KOPT-K1 (cell line): ENCODE measurements at regions not wholly inside any gene's neighbourhood (a gene's known extent, or its start where the extent isn't known, plus 50 kb on each side); places are given as distances from the start of the nearest gene placed in this dataset.
"Not testable (repeated sequence)": the region's sequence is repeated elsewhere in the genome, so short reads cannot be mapped to it uniquely, and the experiment has no call there.

Experiments used
- H3K27ac ChIP-seq: fragments of 200-600 bp; sonication (generic); 2 replicates; pipeline ENCODE4 v1.5.1; 2016; ENCODE audit warnings: antibody characterized with exemption, mild to moderate bottlenecking, low read depth, low read length; ENCODE audit not compliant: poor library complexity, severe bottlenecking
- H3K36me3 ChIP-seq: fragments of 200-600 bp; sonication (generic); 2 replicates; pipeline ENCODE4 v1.5.1; 2017; ENCODE audit warnings: antibody characterized with exemption, mild to moderate bottlenecking, low read length, moderate library complexity; ENCODE audit not compliant: insufficient read depth
- H3K9me3 ChIP-seq: fragments of 200-600 bp; sonication (generic); 2 replicates; pipeline ENCODE4 v1.5.1; 2017; ENCODE audit warnings: antibody characterized with exemption, low read length, mild to moderate bottlenecking; ENCODE audit not compliant: insufficient read depth, poor library complexity, severe bottlenecking

DNA sequence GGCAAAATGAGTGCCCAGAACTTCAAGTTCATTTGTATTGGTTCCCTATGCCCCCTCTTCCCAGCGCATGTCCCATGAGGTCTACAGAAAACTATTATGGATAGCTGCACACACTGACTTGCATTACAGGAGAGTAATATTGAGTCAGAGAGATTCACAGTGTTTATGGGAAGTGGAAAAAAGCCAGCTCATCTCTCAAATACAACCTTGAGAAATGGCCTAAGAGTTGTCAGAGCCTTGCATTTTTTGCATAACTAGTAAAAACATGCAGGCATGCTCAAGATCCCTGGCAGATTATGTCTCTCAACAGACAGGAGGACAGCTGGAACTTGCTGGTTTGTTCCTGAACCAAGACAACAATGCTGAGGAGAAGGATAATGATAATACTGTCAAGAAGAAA lies 1292.8 kb downstream of the DSC3 start:
- Histone ChIP-seq H3K9me3 (no peaks in the 10 kb centered on the region), H3K36me3 (no peaks in the 10 kb centered on the region), H3K27ac (no peak overlapping the region)

DNA sequence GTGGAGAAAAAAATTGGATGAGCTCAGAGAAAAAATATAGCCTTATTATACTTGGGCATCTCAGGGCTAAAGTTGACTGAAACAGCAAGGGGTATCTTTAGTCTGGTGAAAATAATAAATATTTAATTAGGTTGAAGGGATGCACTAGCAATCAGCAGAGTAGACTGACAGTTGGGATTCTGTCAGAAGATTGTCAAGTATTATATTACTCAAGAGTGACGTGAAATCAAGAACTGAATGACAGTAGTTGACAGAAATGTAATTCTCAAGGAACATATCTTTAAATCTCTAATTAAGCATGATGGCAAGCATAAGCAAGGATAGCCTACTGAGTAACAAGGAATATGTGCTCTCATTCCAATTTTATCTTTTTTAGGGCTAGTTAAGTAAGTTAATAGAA lies 1301.1 kb downstream of the DSC3 start:
- Histone ChIP-seq H3K36me3 (no peaks in the 10 kb centered on the region), H3K27ac (no peak overlapping the region), H3K9me3 (no peaks in the 10 kb centered on the region)

DNA sequence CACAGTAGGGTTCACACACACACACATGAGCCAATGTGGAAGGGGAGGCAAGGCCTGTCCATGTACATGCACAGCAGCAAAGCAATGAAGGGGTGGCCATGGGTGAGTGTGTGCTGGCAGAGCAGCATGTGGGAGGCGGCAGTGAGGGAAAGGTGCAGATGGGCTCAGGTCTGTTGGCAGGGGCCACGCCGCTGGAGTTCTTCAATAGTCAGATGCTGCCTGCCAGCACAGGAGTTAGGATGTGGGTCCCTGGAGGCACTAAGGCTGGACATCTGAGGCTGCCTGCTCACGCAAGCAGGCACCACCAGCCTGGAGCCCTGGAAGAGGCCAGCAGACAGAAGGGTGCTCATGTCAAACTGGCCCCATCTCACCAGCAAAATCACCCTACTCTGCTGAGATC lies 1304.9 kb downstream of the DSC3 start:
- Histone ChIP-seq H3K9me3 (no peaks in the 10 kb centered on the region), H3K27ac (no peak overlapping the region), H3K36me3 (no peaks in the 10 kb centered on the region)

DNA sequence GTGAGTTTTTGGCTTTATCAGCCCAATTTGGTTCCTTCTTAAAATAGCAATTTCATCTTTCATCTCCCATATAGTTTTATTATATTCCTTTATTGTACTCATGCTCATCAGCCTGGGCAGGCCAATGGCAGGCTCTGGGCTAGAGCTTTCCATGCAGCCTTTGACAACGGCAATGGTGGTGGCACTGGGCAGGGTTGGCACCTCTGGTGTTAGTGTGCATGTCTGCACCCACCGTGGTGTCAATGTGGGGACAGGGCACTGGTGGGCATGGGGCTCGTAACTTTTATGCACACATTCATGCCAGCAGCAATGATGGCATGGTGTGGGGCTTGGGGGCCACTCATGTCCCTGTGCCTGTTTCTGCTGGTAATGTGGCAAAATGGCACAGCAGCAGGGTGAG lies 1305.4 kb downstream of the DSC3 start:
- no peaks in the 10 kb centered on the region for H3K9me3 ChIP-seq
- no peak overlapping the region for H3K27ac ChIP-seq
- H3K36me3 ChIP-seq, result no peaks in the 10 kb centered on the region

DNA sequence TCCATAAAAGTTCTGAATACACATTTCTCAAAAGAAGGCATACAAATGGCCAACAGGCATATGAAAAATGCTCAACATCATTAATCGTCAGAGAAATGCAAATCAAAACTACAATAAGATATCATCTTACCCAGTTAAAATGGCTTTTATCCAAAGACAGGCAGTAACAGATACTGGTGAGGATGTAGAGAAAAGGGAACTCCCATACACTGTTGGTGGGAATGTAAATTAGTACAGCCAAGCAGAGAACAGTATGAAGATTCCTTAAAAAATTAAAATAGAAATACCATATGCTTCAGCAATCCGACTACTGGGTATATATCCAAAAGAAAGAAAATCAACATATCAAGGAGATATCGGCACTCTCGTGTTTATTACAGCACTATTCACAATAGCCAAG lies 1312.5 kb downstream of the DSC3 start:
- Histone ChIP-seq H3K9me3 (no peaks in the 10 kb centered on the region), H3K27ac (no peak overlapping the region), H3K36me3 (no peaks in the 10 kb centered on the region)

DNA sequence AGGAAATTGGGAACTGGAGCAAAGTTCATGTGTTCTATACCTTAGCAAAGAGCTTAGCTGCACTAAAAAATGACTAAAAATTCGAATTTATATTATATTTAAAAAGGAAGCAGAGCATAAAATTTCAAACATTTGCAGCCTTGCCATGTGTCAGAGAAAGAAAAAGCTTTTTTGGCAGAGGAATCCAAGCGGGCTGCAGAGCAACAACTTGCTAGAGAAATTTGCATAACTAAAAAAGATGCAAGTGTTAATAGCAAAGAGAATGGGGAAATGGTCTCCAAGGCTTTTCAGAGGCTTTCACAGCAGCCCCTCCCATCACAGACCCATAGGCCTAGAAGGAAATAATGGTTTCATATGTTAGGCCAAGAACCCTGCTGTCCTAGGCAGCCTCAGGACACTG lies 1315.9 kb downstream of the DSC3 start:
- Histone ChIP-seq H3K9me3 (no peaks in the 10 kb centered on the region), H3K27ac (no peak overlapping the region)

DNA sequence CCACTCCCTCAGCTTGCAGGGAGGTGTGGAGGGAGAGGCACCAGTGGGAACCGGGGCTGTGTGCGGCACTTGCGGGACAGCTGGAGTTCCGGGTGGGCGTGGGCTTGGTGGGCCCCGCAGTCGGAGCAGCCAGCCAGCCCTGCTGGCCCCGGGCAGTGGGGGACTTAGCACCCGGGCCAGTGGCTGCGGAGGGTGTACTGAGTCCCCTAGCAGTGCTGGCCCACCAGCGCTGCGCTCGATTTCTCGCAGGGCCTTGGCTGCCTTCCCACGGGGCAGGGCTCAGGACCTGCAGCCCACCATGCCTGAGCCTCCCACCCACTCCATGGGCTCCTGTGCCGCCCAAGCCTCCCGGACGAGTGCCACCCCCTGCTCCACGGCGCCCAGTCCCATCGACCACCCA lies 1319.1 kb downstream of the DSC3 start:
- not testable (repeated sequence) for H3K9me3 ChIP-seq, H3K36me3 ChIP-seq, H3K27ac ChIP-seq

More for the DNA sequence above, 1315.9 kb downstream of the DSC3 start:
- no peaks in the 10 kb centered on the region for H3K36me3 ChIP-seq

DNA sequence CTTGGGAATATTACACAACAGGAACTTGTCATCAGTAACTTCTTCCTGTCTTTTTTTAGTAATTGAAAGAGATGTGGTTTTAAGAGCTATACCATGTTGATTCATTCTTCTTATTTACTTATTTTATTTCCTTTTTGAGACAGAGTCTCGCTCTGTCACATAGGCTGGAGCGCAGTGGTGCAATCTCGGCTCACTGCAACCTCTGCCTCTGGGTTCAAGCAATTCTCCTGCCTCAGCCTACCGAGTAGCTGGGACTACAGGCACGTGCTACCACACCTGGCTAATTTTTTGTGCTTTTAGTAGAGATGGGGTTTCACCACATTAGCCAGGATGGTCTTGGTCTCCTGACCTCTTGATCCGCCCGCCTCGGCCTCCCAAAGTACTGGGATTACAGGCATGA lies 1326.6 kb downstream of the DSC3 start:
- H3K9me3 ChIP-seq, H3K27ac ChIP-seq, H3K36me3 ChIP-seq: not testable (repeated sequence)

DNA sequence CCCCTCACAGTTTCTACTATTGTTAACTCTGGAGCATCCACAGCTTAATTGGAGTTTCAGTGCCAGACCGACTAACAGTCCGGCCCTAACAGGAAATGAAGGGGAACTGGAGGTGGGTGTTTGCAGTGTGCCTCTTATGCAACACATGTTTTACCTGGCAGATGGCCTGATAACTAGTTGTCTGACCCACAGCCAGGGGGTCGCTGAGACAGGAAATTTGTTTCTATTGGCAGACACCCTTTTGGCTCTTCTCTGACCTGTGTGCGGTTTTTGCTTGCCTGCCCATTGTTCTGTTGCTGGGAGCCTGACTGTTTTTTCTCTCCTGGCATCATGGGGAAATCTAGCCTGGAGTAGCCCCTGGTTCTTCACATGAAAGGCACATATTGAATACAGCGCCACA lies 1329.8 kb downstream of the DSC3 start:
- no peaks in the 10 kb centered on the region for H3K9me3 ChIP-seq
- no peaks in the 10 kb centered on the region for H3K36me3 ChIP-seq
- H3K27ac ChIP-seq, result no peak overlapping the region

DNA sequence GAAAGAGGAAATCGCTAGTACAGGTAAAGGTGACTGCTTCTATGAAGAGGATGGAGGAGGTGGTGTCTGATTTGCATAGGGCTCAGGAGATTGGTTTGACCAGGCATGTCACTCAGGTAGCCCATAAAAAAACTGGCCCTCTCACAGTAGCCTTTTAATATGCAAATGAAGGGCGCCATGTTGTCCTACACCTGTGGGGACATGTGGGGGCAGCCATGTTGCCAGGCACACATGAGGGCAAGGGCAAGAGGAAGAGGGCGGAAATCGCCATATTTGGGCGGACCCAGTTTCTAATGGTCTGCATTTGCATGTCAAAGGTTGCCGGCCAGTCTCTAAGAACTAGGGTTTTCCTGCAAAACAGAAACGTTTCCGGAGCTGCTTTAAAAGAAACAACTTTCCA lies 1330.6 kb downstream of the DSC3 start:
- Histone ChIP-seq H3K36me3 (no peaks in the 10 kb centered on the region), H3K9me3 (no peaks in the 10 kb centered on the region), H3K27ac (no peak overlapping the region)

DNA sequence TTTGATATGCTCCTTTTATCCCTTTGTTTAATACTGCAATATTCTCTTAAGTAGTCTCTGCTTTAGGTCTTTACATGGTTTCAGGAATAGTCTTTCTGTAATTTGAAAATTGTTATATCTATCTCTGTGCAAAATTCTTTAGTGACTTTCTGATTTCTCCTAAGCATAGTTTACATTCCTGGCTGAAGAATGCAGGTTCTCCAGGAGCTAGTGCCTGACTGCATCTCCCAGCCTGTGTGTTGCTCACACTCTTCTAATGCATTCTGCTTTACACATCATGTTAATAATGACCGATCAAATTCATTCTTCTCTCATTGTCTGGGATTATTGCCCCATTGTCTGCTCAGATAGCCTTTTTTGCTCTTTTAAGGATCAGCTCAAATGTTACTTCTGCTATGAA lies 1349.2 kb downstream of the DSC3 start:
- Histone ChIP-seq H3K9me3 (no peaks in the 10 kb centered on the region), H3K36me3 (no peaks in the 10 kb centered on the region), H3K27ac (no peak overlapping the region)

DNA sequence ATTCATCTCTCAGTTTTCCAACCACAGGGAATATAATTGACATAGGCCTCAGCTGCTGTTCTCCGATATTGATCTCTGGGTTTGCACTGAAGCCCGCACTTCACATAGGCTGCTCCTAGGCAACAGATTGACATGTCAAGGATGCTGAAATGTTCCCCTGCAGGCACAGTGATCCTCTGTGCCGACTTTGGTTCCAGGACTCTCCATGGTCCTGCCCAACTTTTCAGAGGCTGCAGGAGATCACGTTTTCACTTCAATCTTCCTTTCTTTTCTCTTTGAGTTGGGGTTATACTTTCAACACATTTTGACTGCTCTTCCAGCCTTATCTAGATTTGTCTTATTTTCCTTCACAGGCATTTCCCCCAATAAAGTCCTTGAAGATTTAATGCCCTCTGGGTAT lies 1361.0 kb downstream of the DSC3 start:
- Histone ChIP-seq H3K9me3 (no peaks in the 10 kb centered on the region), H3K27ac (no peak overlapping the region), H3K36me3 (no peaks in the 10 kb centered on the region)

DNA sequence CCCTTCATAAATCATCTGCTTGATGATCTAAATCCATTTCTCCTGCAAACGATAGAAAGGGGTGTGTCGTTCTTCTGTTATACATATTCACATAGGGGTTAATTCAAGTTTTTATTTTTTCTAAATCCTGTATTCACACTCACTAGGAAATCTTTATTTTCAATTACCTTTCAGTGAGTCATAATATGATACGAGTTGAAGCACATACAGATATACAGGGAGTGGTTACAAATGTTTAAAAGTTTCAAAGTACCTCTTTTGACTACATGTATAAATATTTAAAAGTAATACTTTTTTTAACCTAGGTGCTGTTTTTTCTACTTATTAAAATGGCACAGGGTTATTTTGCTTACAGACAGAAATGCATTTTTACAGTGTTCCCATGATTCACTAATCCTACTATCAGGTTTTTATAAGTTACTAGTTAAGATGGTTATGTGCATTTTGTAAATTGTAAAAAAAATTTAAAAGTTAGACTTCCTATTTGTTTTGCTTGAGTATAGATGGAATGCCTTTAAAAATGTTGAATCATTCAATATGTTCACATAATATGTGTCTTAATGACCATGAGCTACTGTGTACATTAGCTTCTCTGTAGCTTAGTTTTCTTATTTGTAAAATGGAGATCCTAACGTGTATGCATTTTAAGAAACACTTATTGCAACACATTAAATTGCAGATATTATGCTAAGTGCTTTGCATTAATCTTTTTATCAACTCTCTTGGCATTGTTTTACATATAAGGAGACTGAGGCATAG lies 1378.1 kb downstream of the DSC3 start:
- no peaks in the 10 kb centered on the region for H3K9me3 ChIP-seq
- H3K36me3 ChIP-seq, result no peaks in the 10 kb centered on the region
- H3K27ac ChIP-seq, result no peak overlapping the region

DNA sequence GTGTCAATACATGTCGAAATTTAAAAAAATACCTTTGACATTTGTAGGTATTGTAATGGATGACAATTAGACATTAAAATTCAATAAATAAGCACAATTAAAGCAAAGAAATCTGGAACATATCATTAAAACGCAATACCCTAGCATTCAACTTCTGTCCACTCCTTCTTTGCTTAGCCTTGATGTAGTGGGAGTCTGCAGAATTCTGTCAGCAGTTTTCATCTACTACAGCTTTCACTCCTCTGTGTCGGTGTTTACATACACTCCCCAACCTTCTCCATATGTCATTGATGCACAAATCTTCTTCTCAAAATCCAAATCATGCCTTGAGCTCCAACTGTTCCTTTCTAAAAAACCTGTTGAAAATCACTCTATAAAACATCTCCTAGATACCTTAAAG lies 1380.6 kb downstream of the DSC3 start:
- H3K9me3 ChIP-seq, result no peaks in the 10 kb centered on the region
- no peaks in the 10 kb centered on the region for H3K36me3 ChIP-seq
- no peak overlapping the region for H3K27ac ChIP-seq

DNA sequence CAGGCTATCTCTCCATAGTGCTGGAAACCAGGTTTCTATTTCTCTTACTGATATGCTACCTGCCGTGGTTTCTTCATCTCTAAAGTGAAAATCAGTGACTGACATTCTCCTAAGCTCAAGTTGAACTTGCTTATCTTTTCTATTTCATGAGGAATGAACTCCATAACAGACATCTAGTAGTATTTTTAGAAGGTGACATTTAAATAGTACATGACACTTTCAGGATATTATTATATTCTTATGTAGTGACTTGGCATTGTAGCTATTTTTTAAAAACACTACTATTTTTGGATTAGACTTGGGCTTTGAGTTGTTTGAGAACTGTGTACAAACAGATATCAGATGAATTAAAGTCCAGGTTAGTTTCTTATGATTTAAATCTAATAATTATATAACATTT lies 1381.8 kb downstream of the DSC3 start:
- H3K9me3 ChIP-seq, result no peaks in the 10 kb centered on the region
- H3K36me3 ChIP-seq, result no peaks in the 10 kb centered on the region
- no peak overlapping the region for H3K27ac ChIP-seq

DNA sequence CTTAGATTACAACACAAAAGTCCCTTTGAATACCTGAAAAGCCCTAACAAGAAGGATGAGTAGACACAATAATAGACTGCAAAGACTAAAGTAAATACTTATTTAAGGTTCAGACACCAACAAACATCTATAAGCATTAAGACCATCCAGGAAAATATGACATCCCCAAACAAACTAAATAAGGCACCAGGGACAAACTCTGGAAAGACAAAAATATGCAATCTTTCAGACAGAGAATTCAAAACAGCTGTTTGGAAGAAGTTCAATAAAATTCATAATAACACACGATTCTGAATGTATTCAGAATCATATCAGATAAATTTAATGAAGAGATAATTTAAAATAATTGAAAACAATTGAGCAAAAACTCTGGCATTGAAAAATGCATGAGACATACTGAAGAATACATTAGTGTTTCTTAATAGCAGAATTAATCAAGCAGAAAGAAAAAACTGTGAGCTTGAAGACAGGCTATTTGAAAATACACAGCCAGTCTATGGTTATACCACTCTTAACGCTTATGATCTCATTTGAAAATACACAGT lies 1388.8 kb downstream of the DSC3 start:
- H3K9me3 ChIP-seq, result no peaks in the 10 kb centered on the region
- H3K27ac ChIP-seq, result no peak overlapping the region
- H3K36me3 ChIP-seq, result no peaks in the 10 kb centered on the region
